ENCODE measurements at regions not wholly inside any gene's neighbourhood (a gene's known extent, or its start where the extent isn't known, plus 50 kb on each side); places are given as distances from the start of the nearest gene placed in this dataset.

DNA sequence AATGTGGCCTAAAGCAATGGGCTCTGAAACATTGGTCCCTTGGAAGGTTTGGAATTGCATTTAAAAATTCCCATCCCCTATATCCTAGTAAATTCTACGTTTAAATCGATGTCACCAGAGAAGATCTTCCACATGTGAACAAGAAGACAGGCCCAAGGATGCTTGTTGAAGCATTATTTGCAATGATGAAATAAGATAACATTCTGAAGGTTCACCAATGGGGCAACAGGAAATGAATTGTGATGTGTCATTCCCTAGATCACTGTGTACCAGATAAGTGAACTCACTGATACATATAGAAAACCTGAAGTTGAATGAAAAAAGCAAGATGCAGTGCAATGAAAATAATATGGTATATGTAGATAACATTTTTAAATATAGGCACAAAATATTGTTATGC is 464.3 kb upstream of the BTBD3 start:
- ATAC-seq (no peak), DNase-seq (ENCODE audit: low read depth, low spot score) (no peak)
- Histone ChIP-seq H3K9ac (ENCODE audit: low read length) (0 out of 2 replicates have a peak overlapping the region, but pooled peaks have one; percentile 2), H3K4me2 (ENCODE audit: low read length) (peak overlapping the region; percentile 64), H3K79me2 (ENCODE audit: insufficient read depth, low read length) (no peaks in the 10 kb centered on the region), H3K4me1 (ENCODE audit: control insufficient read depth in 1 of 2, insufficient read depth in 2 of 2, low read length in 2 of 2) (peaks cover 62% of the 10 kb centered on the region in 2 experiments), H3K36me3 (ENCODE audit: control insufficient read depth in 1 of 2, insufficient read depth in 2 of 2, low read length in 2 of 2) (no peaks in the 10 kb centered on the region), H3K9me2 (ENCODE audit: insufficient read depth) (no peaks in the 10 kb centered on the region), H3K9me3 (ENCODE audit: control insufficient read depth in 1 of 2, insufficient read depth in 1 of 2, low read depth in 1 of 2, low read length in 2 of 2) (no peaks in the 10 kb centered on the region), H4K20me1 (ENCODE audit: insufficient read depth) (no peaks in the 10 kb centered on the region), H2AFZ (ENCODE audit: low read depth, low read length, poor library complexity, severe bottlenecking) (peak overlapping the region; percentile 92), H3K27me3 (ENCODE audit: insufficient read depth, low read length) (no peaks in the 10 kb centered on the region), H3K4me3 (replicated peaks in 1 of 2; ENCODE audit: low read depth in 1 of 2, low read length in 2 of 2) (peak overlapping the region in 1 of 2 experiments; percentile 23; a peak in 1 of 4 replicates), H3K27ac (ENCODE audit: low read depth, low read length) (no peak overlapping the region)
- CTCF ChIA-PET = no interaction called here
- no TSS peak for BruUV-seq (replicated peaks)
- POLR2A ChIA-PET = no interaction called here
- no peak for TF ChIP-seq ZFX (IDR thresholded peaks at IDR 0.05)
- TF ChIP-seq YY1 (IDR thresholded peaks at IDR 0.05; ENCODE audit: extremely low read depth, insufficient replicate concordance, low read depth, low read length) = no peak
- TF ChIP-seq JUND (IDR thresholded peaks at IDR 0.05) = 0 out of 2 replicates have a peak, but pooled peaks have one; percentile 19
- no peak for TF ChIP-seq POLR2A (IDR thresholded peaks at IDR 0.05; ENCODE audit: borderline replicate concordance, extremely low read depth, insufficient read depth, insufficient read length)
- TF ChIP-seq RAD21 (IDR thresholded peaks at IDR 0.05; ENCODE audit: low read depth) = no peak
- 0 out of 2 replicates have a peak, but pooled peaks have one; percentile 31 for TF ChIP-seq SP1 (IDR thresholded peaks at IDR 0.05; ENCODE audit: low read depth)
- TF ChIP-seq EGR1 (IDR thresholded peaks at IDR 0.05; ENCODE audit: low read depth) = no peak
- TF ChIP-seq SRF (IDR thresholded peaks at IDR 0.05; ENCODE audit: low read depth) = no peak
- no peak for TF ChIP-seq ZNF274 (IDR thresholded peaks at IDR 0.05; ENCODE audit: low read depth, low read length)
- TF ChIP-seq, protein P1, sequence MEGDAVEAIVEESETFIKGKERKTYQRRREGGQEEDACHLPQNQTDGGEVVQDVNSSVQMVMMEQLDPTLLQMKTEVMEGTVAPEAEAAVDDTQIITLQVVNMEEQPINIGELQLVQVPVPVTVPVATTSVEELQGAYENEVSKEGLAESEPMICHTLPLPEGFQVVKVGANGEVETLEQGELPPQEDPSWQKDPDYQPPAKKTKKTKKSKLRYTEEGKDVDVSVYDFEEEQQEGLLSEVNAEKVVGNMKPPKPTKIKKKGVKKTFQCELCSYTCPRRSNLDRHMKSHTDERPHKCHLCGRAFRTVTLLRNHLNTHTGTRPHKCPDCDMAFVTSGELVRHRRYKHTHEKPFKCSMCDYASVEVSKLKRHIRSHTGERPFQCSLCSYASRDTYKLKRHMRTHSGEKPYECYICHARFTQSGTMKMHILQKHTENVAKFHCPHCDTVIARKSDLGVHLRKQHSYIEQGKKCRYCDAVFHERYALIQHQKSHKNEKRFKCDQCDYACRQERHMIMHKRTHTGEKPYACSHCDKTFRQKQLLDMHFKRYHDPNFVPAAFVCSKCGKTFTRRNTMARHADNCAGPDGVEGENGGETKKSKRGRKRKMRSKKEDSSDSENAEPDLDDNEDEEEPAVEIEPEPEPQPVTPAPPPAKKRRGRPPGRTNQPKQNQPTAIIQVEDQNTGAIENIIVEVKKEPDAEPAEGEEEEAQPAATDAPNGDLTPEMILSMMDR (IDR thresholded peaks at IDR 0.05 in 2 of 3, conservative IDR thresholded peaks at IDR 0.05 in 1 of 3; ENCODE audit: borderline replicate concordance in 1 of 3, insufficient read depth in 1 of 3, low read depth in 2 of 3, low read length in 2 of 3) = no peak
- TF ChIP-seq CEBPB (IDR thresholded peaks at IDR 0.05; ENCODE audit: low read depth) = peak; percentile 43; the same call in 1 of the 2 replicates
- no peak for TF ChIP-seq EZH2 (IDR thresholded peaks at IDR 0.05)
- RAD21 ChIA-PET (ENCODE audit: low non-redundant PET in 1 of 2, low total read pairs in 2 of 2, uncharacterized antibody in 2 of 2, unreplicated experiment in 2 of 2) = no interaction called here
- intact Hi-C loops (cut with micrococcal nuclease) = no loop called here
